ENCODE measurements at regions not wholly inside any gene's neighbourhood (a gene's known extent, or its start where the extent isn't known, plus 50 kb on each side); places are given as distances from the start of the nearest gene placed in this dataset.

- no peak for TF ChIP-seq CTCF (IDR thresholded peaks at IDR 0.05)
- TF ChIP-seq POLR2A (IDR thresholded peaks at IDR 0.05), result no peak
Measured at GRCh38 chr4:91837608-91838029, 466.1 kb upstream of the GRID2 start.
